GM13976 (cell line): ENCODE measurements at regions not wholly inside any gene's neighbourhood (a gene's known extent, or its start where the extent isn't known, plus 50 kb on each side); places are given as distances from the start of the nearest gene placed in this dataset.
A peak's percentile ranks its signal among the peaks of the same experiment; 100 is the strongest.

Experiments
- DNase-seq: peaks from one replicate; pipeline ENCODE4 v3.0.0; 2012; ENCODE audit warnings: low spot score
- in situ Hi-C: fragments of 300-500 bp; cut with MboI; formaldehyde crosslinking; loops from one replicate; pipeline ENCODE4 v1.12.0; 2022; ENCODE audit warnings: low sequenced_read_pairs, mixed read lengths, inconsistent platforms; ENCODE audit not compliant: unreplicated experiment
- TF ChIP-seq, protein P1 (sequence below): IDR thresholded peaks from 2 replicates; pipeline ENCODE4 v1.5.1; 2012; ENCODE audit warnings: borderline replicate concordance, mild to moderate bottlenecking; ENCODE audit not compliant: insufficient read depth; ENCODE audit errors: extremely low read depth, missing control alignments, control extremely low read depth

DNA sequence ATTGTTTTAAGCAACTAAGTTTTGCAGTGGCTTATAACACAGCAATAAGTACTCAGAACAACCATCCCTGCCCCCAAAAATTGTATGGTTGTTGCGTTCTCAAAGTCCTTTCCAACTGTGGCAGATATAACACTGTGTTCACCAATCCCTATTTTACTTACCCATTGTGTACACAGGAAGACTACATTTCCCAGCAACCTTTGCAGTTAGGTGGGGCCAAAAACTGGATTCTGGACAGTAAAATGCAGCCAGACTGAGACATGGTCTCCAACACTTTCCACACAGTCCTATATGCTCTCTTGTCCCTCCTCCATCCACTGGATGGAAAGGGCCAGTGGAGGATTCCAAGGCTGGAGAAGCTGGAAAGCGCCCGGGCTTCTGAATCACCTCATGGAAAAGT is 523.6 kb downstream of the BCOR start:
- in situ Hi-C loops = loop anchor here (10.0 kb wide), 1 partner anchor 61 kb away; no protein-coding TSS in a partner anchor
- TF ChIP-seq, protein P1, sequence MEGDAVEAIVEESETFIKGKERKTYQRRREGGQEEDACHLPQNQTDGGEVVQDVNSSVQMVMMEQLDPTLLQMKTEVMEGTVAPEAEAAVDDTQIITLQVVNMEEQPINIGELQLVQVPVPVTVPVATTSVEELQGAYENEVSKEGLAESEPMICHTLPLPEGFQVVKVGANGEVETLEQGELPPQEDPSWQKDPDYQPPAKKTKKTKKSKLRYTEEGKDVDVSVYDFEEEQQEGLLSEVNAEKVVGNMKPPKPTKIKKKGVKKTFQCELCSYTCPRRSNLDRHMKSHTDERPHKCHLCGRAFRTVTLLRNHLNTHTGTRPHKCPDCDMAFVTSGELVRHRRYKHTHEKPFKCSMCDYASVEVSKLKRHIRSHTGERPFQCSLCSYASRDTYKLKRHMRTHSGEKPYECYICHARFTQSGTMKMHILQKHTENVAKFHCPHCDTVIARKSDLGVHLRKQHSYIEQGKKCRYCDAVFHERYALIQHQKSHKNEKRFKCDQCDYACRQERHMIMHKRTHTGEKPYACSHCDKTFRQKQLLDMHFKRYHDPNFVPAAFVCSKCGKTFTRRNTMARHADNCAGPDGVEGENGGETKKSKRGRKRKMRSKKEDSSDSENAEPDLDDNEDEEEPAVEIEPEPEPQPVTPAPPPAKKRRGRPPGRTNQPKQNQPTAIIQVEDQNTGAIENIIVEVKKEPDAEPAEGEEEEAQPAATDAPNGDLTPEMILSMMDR = no peak
- no peak for DNase-seq

DNA sequence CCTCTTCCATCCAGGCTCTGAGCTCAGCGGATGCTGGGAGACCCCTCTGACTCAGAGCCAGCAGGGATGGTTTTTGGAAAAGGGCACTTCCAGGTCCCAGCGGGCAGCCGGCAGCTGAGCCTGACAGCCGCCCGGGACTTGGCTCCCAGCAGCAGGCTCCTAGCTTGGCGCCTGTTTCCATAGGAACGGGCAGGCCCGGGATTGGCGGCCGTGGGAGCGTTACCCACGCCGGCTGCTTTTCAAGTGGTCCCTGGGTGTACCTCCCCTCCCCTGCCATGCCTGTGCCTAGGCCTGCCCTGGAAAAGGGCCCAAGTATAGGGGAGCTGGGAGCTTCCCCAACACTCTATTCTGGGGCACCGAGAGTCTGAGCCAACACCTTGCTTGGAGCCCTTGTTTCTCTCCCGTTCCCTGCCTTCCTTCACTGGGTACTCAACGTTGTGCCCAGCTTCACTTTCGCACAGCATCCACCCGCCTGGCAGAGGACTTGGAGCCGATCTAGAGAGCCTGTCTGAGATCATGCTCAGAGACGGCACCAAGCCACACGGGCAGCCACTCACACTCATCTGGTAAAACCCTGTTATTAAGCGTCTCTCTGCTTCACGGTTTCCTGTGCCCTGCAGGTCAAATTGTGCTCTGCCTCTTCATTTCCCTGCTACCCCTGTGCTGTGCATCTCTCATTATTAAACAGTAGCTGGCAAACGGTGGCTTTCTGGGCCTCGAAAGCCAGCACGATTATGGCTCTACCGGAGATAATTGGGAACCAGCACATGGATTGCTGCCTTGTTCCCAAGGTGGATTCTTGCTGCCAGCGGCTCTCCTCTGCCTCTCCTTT is 521.5 kb downstream of the BCOR start:
- in situ Hi-C loops = loop anchor here (10.0 kb wide), 1 partner anchor 59 kb away; no protein-coding TSS in a partner anchor
- TF ChIP-seq, protein P1 = no peak
- no peak for DNase-seq

GRCh38 chrX:39577206-39577984 is 520.4 kb downstream of the BCOR start:
- in situ Hi-C loops = loop anchor here (10.0 kb wide), 1 partner anchor 57 kb away; no protein-coding TSS in a partner anchor
- no peak for DNase-seq
- TF ChIP-seq, protein P1 = no peak

DNA sequence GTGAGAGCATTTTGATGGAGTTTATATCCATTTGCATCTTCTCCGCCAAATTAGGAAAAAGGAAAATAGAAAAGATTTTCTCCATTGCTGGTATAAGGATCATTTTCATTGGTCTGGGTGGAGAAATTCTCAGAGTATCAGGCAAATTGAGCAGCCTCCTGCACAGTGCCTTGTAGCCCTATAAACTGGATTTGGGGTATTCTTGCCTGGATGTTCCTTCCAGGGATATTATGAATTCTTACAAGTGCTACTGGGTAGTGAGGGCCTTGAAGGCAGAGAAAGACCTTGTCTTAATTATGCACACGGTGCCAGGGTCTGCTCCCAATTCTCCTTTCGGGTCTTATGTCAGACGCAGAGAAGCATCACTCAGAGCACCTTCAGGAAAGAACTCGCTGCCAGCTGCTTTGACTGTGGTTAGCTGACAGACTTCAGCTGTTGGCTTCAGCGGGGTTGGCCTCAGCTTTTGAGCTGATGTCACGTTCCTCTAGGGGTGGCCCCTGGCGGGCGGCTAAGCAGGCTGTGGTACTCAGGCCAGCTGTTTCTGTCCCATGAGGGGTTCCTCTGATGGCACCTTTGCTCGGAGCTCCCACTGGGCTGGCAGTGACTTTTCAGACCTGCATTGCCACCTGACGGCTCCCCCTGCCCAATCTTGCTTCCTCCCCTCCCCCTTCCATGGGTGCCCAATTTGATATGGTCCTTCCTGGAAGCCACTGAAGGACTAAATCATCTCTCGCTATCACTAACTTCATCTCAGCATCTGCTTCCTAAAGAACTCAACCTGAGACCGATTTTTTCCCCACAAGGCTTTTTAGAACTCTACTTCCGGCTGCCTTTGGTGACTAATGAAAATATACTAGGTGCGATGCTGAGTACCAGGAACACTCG is 519.5 kb downstream of the BCOR start:
- TF ChIP-seq, protein P1 = no peak
- DNase-seq = peak; percentile 35
- in situ Hi-C loops = loop anchor here (10.0 kb wide), 1 partner anchor 57 kb away; no protein-coding TSS in a partner anchor

DNA sequence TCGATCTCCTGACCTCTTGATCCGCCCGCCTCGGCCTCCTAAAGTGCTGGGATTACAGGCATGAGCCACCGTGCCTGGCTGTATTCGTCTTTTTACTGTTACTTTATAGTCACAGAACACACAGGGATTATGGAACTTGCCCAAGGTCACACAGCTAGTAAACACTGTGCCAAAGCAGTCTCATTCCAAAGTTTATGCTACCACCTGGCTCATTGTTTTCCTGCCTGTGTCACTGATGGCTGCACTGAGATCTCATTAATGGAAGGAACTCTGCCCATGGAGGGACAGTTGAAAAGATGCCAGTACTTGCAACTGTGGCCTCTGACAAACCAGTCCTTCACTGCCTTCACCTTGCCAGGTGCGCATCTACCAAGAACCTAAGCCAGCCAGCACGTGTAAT is 517.7 kb downstream of the BCOR start:
- TF ChIP-seq, protein P1 = no peak
- in situ Hi-C loops = no loop called here
- no peak for DNase-seq

DNA sequence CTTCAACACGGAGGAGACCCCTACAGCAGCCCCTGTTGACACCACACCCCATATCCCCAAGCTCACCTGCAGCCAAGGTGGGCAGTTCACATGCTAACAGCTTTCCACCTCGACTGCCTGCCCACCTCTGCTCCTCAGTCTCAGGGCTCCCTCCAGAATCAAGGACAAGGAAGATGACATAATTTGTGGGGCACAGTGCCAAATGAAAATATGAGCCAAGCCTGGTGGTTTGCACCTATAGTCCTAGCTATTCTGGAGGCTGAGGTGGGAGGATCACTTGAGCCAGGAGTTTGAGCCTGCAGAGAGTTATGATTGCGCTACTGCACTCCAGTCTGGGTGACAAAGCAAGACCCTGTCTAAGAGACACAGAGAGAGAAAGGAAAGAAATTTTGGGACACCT is 516.3 kb downstream of the BCOR start:
- TF ChIP-seq, protein P1 = no peak
- in situ Hi-C loops = no loop called here
- no peak for DNase-seq
